Endothelial cell of umbilical vein (primary cell): ENCODE measurements at regions not wholly inside any gene's neighbourhood (a gene's known extent, or its start where the extent isn't known, plus 50 kb on each side); places are given as distances from the start of the nearest gene placed in this dataset.

ENCODE experiments used
- BruUV-seq: library from RNA; stranded (reverse); fragments of 400-500 nt; replicated peaks from 2 replicates; lab custom pipeline; 2021; lab: Mats Ljungman, UMichigan
- CTCF ChIA-PET: fragments of 300-600, 350-600 bp; sonication (Branson Sonifier 250); formaldehyde crosslinking; loops from one replicate; lab custom pipeline; 2021; ENCODE audit warnings: antibody characterized with exemption, inconsistent platforms; lab: Charles Lee
- POLR2A ChIA-PET: fragments of 300-600, 350-600 bp; sonication (Branson Sonifier 250); formaldehyde crosslinking; loops from one replicate; lab custom pipeline; 2021; ENCODE audit warnings: antibody characterized with exemption, inconsistent platforms; lab: Charles Lee
- DNase-seq: peaks from one replicate; pipeline ENCODE4 v3.0.0-alpha.2; 2011; ENCODE audit warnings: low read depth, low spot score
- FAIRE-seq: peaks from 2 replicates; lab custom pipeline; 2011; peaks lifted over from hg19 to GRCh38; lab: Jason Lieb, UNC
- H2AFZ ChIP-seq: 2 replicates; pipeline ENCODE4 v1.6.0; 2012; ENCODE audit warnings: low read depth, low read length, control low read depth, inconsistent platforms
- H3K27ac ChIP-seq: 2 replicates; pipeline ENCODE4 v1.5.1; 2011; ENCODE audit warnings: low read depth, mild to moderate bottlenecking, control low read depth, low read length, moderate library complexity; ENCODE audit not compliant: insufficient read depth
- H3K27me3 ChIP-seq, 2 experiments: 2 replicates each; pipeline versions ENCODE4 v1.6.0 to v1.6.1; 2011; ENCODE audit warnings: low read length in 2 of 2, mixed read lengths in 1 of 2; ENCODE audit not compliant: control insufficient read depth in 2 of 2, insufficient read depth in 2 of 2
- H3K36me3 ChIP-seq, 2 experiments: 2 replicates in 1 of 2; 3 replicates in 1 of 2; pipeline ENCODE4 v1.5.1; 2011; ENCODE audit warnings: low read length in 2 of 2, mild to moderate bottlenecking in 1 of 2, moderate library complexity in 1 of 2; ENCODE audit not compliant: control insufficient read depth in 2 of 2, insufficient read depth in 2 of 2; ENCODE audit errors: extremely low read depth in 1 of 2
- H3K4me1 ChIP-seq: 3 replicates; pipeline ENCODE4 v1.5.1; 2011; ENCODE audit warnings: mild to moderate bottlenecking, low read length; ENCODE audit not compliant: control insufficient read depth, insufficient read depth; ENCODE audit errors: extremely low read depth
- H3K4me2 ChIP-seq: 2 replicates; pipeline ENCODE4 v1.6.1; 2011; ENCODE audit warnings: low read length, control low read depth, mixed read lengths; ENCODE audit not compliant: insufficient read depth
- H3K4me3 ChIP-seq, 3 experiments: fragments of 200-600 bp in 1 of 3; sonication (generic), shearing (Covaris generic) in 1 of 3; replicated peaks in 1 of 3; 2 replicates each; pipeline ENCODE4 v1.5.1; 2011 to 2016; ENCODE audit warnings: control low read depth in 3 of 3, low read length in 3 of 3, mild to moderate bottlenecking in 2 of 3, inconsistent platforms in 1 of 3, low read depth in 1 of 3, moderate library complexity in 1 of 3; ENCODE audit not compliant: insufficient read depth in 1 of 3
- H3K79me2 ChIP-seq: 2 replicates; pipeline ENCODE4 v1.6.0; 2012; ENCODE audit warnings: low read length, inconsistent platforms; ENCODE audit not compliant: control insufficient read depth, insufficient read depth
- H3K9ac ChIP-seq: replicated peaks from 2 replicates; pipeline ENCODE3; 2011; ENCODE audit warnings: low read length, control low read depth; ENCODE audit not compliant: insufficient read depth; ENCODE audit errors: extremely low read depth
- H3K9me1 ChIP-seq: replicated peaks from 3 replicates; pipeline ENCODE4 v1.6.0; 2011; ENCODE audit warnings: mild to moderate bottlenecking, low read length; ENCODE audit not compliant: control insufficient read depth, insufficient read depth; ENCODE audit errors: extremely low read depth
- H3K9me3 ChIP-seq: replicated peaks from 2 replicates; pipeline ENCODE4 v1.5.1; 2012; ENCODE audit warnings: low read length, inconsistent platforms; ENCODE audit not compliant: control insufficient read depth, insufficient read depth
- H4K20me1 ChIP-seq: replicated peaks from 2 replicates; pipeline ENCODE3; 2011; ENCODE audit warnings: mild to moderate bottlenecking, low read length; ENCODE audit not compliant: control insufficient read depth, insufficient read depth; ENCODE audit errors: extremely low read depth
- CTCF ChIP-seq, 2 donors: IDR thresholded peaks; 1 replicate in 1 of 2; 2 replicates in 1 of 2; pipeline ENCODE4 v1.5.1; 2011; ENCODE audit warnings: low read length in 2 of 2, mild to moderate bottlenecking in 2 of 2, moderate library complexity in 2 of 2, control low read depth in 1 of 2, inconsistent platforms in 1 of 2, low read depth in 1 of 2; ENCODE audit not compliant: insufficient read depth in 1 of 2; ENCODE audit errors: extremely low read depth in 1 of 2
- EZH2 ChIP-seq: IDR thresholded peaks from 2 replicates; pipeline ENCODE4 v1.6.1; 2012; ENCODE audit warnings: borderline replicate concordance, low read depth, mild to moderate bottlenecking, moderate library complexity, low read length, inconsistent platforms; ENCODE audit not compliant: severe bottlenecking
- FOS ChIP-seq: IDR thresholded peaks from 2 replicates; pipeline ENCODE4 v1.6.1; 2011; ENCODE audit warnings: mild to moderate bottlenecking, low read length, moderate library complexity, borderline replicate concordance; ENCODE audit not compliant: insufficient read depth
- GATA2 ChIP-seq: IDR thresholded peaks from 2 replicates; pipeline ENCODE4 v1.7.0; 2011; ENCODE audit warnings: low read depth, mild to moderate bottlenecking, moderate library complexity, mixed read lengths, low read length; ENCODE audit not compliant: insufficient read length, insufficient read depth
- JUN ChIP-seq: IDR thresholded peaks from 2 replicates; pipeline ENCODE4 v1.6.1; 2011; ENCODE audit warnings: borderline replicate concordance, low read depth; ENCODE audit not compliant: insufficient read length, insufficient read depth
- MAX ChIP-seq: IDR thresholded peaks from 2 replicates; pipeline ENCODE4 v1.6.1; 2011; ENCODE audit not compliant: insufficient read depth, insufficient read length
- MYC ChIP-seq: IDR thresholded peaks from one replicate; pipeline ENCODE4 v1.6.1; 2011; ENCODE audit warnings: mild to moderate bottlenecking, low read depth, low read length
- POLR2A ChIP-seq: IDR thresholded peaks from 2 replicates; pipeline ENCODE4 v1.6.1; 2012; ENCODE audit warnings: low read depth, mild to moderate bottlenecking, control low read depth, low read length
- POLR2AphosphoS5 ChIP-seq: IDR thresholded peaks from 2 replicates; pipeline ENCODE4 v1.6.1; 2012; ENCODE audit warnings: low read depth, mild to moderate bottlenecking, control low read depth, low read length, moderate library complexity; ENCODE audit not compliant: insufficient read depth
- dilution Hi-C: fragments of 300-500 bp; cut with MboI; formaldehyde crosslinking; loops from one replicate; pipeline ENCODE4 v1.15.0; 2019; ENCODE audit warnings: low sequenced_read_pairs; ENCODE audit not compliant: extremely low pct_ligation_motif_present
- intact Hi-C: fragments of 100-400 bp; cut with micrococcal nuclease; formaldehyde crosslinking; loops from one replicate; pipeline ENCODE4 v1.10.0; 2022

DNA sequence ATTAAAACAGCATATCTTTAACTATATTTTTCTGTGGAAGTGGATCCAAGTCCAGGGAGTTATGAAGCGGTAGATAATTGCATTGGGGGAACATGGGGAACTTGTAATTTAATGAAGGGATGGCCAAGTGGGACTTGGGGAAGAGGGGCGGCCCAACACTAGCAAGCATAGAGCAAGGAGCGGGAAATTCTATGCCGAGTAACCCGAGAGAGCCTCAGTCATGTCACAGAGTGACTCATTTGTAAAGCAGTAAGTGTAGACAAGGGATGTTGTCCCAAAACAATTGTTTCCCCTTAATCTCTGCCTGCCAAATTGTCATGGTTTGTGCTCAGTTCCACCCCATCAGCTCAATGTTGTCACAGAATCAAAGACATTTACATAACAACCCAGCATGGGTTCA is 620.1 kb downstream of the AJAP1 start:
- no peaks in the 10 kb centered on the region for H3K9me1 ChIP-seq
- no peaks in the 10 kb centered on the region for H4K20me1 ChIP-seq
- H3K4me1 ChIP-seq, result no peaks in the 10 kb centered on the region
- FAIRE-seq, result no peak
- ChIA-PET POLR2A (no interaction called here), CTCF (no interaction called here)
- H3K9me3 ChIP-seq, result peaks cover 5% of the 10 kb centered on the region
- DNase-seq, result no peak
- TF ChIP-seq POLR2A, result no peak
- TF ChIP-seq FOS, result no peak
- TF ChIP-seq POLR2AphosphoS5, result no peak
- no peak for TF ChIP-seq EZH2
- H3K27ac ChIP-seq, result no peak overlapping the region
- H3K27me3 ChIP-seq, result no peaks in the 10 kb centered on the region
- H2AFZ ChIP-seq, result no peak overlapping the region
- no peak overlapping the region for H3K4me3 ChIP-seq
- no peak overlapping the region for H3K9ac ChIP-seq
- H3K79me2 ChIP-seq, result no peaks in the 10 kb centered on the region
- dilution Hi-C loops (no loop called here), intact Hi-C loops (no loop called here)
- no peaks in the 10 kb centered on the region for H3K36me3 ChIP-seq
- no peak overlapping the region for H3K4me2 ChIP-seq
- BruUV-seq, result no TSS peak

- H3K9me3 ChIP-seq, result peaks cover 5% of the 10 kb centered on the region
- H3K9me1 ChIP-seq, result no peaks in the 10 kb centered on the region
- DNase-seq (no peak), FAIRE-seq (no peak)
- H3K4me3 ChIP-seq, result no peak overlapping the region
- no peaks in the 10 kb centered on the region for H3K79me2 ChIP-seq
- TF ChIP-seq FOS, result no peak
- TF ChIP-seq MYC, result no peak
- TF ChIP-seq EZH2, result no peak
- no peak for TF ChIP-seq JUN
- TF ChIP-seq POLR2AphosphoS5, result no peak
- no peak for TF ChIP-seq MAX
- no peak for TF ChIP-seq POLR2A
- TF ChIP-seq CTCF (IDR thresholded peaks at IDR 0.05; ENCODE audit: extremely low read depth in 1 of 2, insufficient read depth in 1 of 2, low read depth in 1 of 2, low read length in 2 of 2), result no peak
- no peak for TF ChIP-seq GATA2
- no peak overlapping the region for H3K4me2 ChIP-seq
- no peak overlapping the region for H2AFZ ChIP-seq
- intact Hi-C loops (no loop called here), dilution Hi-C loops (no loop called here)
- ChIA-PET CTCF (no interaction called here), POLR2A (no interaction called here)
- no peak overlapping the region for H3K27ac ChIP-seq
- no peaks in the 10 kb centered on the region for H3K36me3 ChIP-seq
- no peaks in the 10 kb centered on the region for H3K27me3 ChIP-seq
- no TSS peak for BruUV-seq
- H4K20me1 ChIP-seq, result no peaks in the 10 kb centered on the region
- H3K9ac ChIP-seq, result no peak overlapping the region
- H3K4me1 ChIP-seq, result no peaks in the 10 kb centered on the region
Measured at GRCh38 chr1:5273280-5274003, 619.0 kb downstream of the AJAP1 start.
